ENCODE measurements at regions not wholly inside any gene's neighbourhood (a gene's known extent, or its start where the extent isn't known, plus 50 kb on each side); places are given as distances from the start of the nearest gene placed in this dataset.
"Not testable (repeated sequence)": the region's sequence is repeated elsewhere in the genome, so short reads cannot be mapped to it uniquely, and the experiment has no call there.

DNA sequence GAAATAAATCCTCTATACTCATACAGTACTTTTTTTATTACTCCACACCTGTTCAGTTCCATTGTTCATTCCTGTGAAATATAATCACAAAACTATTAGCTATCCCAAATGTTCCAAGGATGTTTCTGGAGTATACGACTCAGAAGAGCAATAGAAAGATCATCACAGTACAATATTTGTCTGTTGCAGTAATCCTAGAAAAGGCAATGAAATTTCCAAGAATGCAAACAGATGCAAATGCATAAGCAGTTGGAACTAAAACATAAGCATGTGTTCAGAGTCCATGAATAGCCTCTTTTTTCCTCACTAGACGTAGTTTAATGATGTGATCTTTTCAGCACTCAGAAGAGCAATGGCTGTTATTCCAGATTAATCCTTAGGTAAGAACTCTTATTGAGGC, 55.2 kb downstream of the RTL3 start:
- FAIRE-seq (no peak), DNase-seq (ENCODE audit: low spot score) (no peak)

DNA sequence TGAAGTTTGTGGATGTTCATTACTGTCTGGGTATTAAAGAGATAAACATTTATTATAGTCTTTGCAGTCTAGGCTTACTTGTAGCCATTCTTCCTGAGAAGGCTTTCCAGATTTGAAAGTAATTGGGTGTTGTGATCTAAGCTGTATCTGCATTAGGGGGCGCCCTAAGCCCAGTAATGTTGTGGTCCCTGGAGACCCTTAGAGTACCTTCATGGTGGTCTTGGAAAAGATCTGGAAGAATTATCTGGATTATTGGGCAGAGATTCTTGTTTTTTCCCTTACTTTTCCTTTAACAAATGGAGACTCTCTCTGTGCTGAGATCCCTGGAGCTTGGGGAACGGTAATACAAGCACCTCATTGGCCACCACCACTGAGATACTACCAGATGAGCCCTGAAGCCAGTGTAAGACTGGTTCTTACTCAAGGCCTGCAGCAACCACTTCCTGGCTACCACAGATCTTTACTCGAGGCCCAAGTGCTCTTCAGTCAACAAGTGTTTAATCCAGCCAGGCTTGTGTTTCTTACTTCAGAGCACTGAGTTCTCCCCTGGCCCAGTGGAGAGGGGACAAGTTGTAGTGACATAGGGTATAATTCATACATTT, 63.1 kb downstream of the RTL3 start:
- FAIRE-seq (no peak), DNase-seq (ENCODE audit: low spot score) (no peak)

DNA sequence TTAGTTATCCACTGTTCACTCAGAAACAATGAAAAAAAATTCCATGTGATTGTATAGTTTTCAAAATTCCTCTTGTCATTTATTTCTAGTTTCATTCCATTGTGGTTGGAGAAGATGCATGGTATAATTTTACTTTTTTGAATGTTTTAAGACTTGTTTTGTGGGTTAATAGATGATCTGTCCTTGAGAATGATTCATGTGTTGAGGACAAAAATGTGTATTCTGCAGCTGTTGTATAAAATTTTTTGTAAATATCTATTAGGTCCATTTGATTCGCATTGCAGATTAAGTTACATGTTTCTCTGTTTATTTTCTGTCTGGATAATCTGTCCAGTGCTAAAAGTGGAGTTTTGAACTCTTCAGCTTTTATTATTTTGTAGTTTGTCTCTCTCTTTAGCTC, 65.4 kb downstream of the RTL3 start:
- FAIRE-seq: no peak
- DNase-seq (ENCODE audit: low spot score): no peak

DNA sequence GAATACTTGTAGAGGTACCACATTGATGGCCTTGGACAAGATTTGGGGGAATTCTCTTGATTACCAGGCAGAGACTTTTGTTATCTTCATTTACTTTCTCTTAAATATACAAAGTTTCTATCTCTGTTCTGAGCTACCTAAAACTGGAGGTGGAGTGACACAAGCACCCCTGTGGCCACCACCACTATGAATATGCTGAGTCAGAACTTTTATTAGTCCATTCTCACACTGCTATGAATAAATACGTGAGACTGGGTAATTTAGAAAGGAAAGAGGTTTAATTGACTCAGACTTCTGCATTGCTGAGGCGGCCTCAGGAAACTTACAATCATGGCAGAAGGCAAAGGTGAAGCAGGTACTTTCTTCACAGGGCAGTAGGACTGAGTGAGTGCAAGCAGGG, 67.1 kb downstream of the RTL3 start:
- FAIRE-seq (no peak), DNase-seq (ENCODE audit: low spot score) (no peak)

DNA sequence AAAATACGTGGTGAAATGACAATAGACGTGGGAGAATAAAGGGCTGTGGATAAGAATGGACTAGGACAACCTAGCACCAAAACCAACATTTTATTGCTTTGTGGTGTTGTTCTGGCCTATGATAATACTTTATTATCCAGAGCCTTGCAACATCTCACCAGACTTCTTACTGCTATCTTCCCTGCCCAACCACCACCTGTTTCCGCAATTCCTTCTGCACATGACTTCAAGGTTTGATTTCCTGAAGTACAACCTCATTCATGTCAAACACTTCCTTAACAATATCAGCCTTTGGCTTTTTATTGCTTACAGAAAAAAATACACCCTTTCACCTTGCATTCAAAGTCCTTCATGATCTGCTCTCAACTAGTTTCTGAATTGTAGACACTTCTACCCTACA, 84.8 kb downstream of the RTL3 start:
- DNase-seq (ENCODE audit: low spot score) (no peak), FAIRE-seq (no peak)

DNA sequence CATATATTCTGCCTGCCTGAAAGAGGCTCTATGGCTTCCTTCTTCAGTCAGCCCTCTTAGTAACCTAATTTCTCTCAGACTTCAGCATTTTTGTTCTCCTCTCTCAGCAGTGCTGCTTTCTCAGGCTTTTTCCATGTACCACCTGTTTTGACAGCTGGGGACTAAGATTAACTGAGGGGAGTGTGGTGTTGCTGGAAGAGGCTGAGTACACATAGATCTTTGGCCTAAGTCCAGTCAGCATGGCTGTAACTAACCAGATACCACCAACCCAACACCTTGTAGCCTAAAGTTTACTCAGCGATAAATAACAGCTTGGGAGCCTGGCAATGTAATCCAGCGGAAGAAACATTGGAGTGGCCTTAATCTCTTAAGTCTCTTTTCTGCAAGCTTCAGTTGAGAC, 85.5 kb downstream of the RTL3 start:
- FAIRE-seq: no peak

DNA sequence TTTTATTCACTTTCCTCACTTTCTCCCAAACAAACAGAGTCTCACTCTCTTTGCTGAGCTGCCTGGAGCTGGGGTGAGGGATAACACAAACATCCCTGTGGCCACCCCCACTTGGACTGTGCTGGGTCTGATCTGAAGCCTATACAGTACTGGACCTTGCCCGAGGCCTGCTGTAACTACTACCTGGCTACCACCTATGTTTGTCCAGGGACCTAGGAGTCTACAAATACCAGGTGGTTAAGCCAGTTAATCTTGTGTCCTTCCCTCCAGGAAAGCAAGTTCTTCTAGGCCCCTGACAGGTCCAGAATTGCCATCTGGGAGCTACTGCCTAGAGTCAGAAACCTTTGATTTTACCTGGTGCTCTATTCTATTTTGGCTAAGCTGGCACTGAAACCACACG, 87.3 kb downstream of the RTL3 start:
- no peak for FAIRE-seq
- DNase-seq (ENCODE audit: low spot score): no peak

More for the DNA sequence above, 85.5 kb downstream of the RTL3 start:
- no peak for DNase-seq (ENCODE audit: low spot score)

DNA sequence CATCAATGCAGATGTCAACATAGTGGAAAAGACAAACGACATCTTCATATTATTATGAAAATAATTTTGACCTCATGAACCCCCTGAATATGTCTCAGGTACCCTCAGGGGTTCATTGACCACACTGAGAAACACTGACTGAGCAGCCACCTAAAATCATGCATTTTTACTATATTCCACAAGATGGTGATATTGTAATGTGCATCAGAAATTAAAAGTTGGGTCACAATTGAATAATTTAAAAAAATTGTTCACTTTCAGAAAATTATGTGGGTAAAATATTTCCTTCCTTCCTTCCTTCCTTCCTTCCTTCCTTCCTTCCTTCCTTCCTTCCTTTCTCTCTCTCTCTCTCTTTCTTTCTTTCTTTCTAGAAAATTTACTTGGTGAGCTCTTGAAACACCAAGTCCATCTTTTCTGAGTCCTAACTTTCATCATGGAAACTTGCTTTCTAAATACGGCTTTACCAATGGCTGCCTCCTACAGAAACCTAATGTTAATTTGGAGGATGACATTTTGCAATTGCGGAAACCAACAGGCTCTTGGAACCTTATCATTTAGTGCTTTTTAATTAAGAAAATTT, 103.6 kb downstream of the RTL3 start:
- DNase-seq (ENCODE audit: low spot score): no peak
- FAIRE-seq: no peak

DNA sequence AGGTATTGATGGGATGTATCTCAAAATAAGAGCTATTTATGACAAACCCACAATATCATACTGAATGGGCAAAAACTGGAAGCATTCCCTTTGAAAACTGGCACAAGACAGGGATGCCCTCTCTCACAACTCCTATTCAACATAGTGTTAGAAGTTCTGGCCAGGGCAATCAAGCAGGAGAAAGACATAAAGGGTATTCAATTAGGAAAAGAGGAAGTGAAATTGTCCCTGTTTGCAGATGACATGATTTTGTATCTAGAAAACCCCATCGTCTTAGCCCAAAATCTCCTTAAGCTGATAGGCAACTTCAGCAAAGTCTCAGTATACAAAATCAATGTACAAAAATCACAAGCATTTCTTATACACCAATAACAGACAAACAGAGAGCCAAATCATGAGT, 106.5 kb downstream of the RTL3 start:
- DNase-seq (ENCODE audit: low spot score); FAIRE-seq: not testable (repeated sequence)

DNA sequence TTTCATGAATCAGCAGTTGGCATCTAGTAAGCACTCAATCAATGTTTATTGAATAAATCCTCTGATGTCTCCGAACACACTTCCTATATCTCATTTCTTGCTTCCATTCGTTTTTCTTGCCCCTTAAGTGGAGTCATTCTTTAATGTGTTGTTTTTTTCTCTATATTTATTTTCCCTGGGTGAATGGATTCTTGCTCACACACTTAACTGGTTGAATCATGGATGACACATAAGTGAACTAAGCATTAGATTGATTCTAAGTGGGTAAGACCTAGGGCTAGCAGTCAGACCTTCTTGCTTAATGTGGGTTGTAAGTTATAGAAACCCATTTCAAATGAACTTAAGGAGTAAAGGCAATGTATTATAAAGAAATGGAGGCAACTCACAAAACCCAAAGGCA, 111.1 kb downstream of the RTL3 start:
- FAIRE-seq (no peak), DNase-seq (ENCODE audit: low spot score) (no peak)

DNA sequence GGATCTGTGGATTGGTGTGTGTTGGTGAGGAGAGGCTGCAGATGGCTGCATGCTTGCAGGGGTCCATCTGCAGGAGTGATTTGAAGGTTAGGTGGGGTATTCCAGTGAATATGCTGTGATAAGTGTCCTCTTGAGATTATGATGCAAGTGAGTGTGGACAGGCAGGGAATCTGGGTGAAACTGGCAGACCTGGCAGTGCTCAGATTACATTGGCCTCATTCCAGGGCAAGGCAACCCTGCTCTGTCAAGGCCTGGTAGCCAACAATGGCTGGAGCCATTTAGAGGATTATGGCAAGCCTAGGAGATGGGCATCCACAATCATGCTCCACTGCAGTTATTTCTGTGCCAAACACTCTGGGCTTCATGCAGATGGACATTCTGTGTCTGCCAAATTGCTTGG, 113.9 kb downstream of the RTL3 start:
- FAIRE-seq: no peak
- no peak for DNase-seq (ENCODE audit: low spot score)

DNA sequence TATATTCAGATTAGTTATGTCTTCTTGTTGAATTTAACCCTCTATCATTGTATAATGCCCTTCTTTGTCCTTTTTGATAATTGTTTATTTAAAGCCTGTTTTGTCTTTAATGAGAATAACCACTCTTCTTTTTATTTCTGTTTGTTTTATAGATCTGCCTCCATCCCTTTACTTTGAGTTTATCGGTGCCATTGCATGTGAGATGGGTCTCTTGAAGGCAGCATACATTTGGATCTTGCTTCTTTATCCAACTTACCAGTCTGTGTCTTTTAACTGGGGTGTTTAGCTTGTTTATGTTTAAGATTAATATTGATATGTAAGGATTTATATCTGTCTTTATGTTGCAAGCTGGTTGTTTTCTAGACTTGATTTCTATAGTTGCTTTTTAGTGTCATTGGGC, 115.8 kb downstream of the RTL3 start:
- DNase-seq (ENCODE audit: low spot score): no peak
- FAIRE-seq: no peak

DNA sequence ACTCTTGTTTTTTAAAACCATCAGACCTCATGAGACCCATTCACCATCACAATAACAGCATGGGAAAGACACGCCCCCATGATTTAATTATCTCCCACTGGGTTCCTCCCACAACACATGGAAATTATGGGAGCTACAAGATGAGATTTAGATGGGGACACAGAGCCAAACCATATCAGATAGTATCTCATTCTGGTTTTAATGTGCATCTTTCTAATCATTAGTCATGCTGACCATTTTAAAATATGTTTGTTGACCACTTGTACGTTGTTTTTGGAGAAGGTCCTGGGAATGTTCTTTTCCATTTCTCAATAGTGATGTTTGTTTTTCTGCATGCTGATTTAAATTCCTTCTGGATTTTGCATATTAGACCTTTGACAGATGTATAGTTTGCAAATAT, 119.0 kb downstream of the RTL3 start:
- DNase-seq (ENCODE audit: low spot score) (no peak), FAIRE-seq (no peak)

DNA sequence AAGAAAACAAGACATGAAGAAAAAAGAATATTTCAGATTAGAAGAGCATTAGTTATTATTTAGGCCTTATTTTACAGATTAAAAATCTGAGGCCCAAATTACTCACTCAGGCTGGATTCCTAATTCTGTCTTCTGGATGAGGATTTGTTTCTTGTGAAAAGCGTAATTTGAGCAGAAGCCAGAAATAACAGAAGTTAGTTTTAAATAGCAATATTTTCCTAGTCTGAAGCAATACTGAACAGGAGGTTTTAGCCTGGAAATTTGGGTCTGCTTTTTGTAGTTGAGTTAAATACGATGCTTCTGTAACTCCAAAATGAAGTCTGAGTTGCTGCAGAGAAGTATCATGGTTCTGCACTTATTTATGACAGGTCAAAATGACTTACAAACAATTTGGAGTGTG, 124.9 kb downstream of the RTL3 start:
- DNase-seq (ENCODE audit: low spot score): no peak
- FAIRE-seq: no peak

DNA sequence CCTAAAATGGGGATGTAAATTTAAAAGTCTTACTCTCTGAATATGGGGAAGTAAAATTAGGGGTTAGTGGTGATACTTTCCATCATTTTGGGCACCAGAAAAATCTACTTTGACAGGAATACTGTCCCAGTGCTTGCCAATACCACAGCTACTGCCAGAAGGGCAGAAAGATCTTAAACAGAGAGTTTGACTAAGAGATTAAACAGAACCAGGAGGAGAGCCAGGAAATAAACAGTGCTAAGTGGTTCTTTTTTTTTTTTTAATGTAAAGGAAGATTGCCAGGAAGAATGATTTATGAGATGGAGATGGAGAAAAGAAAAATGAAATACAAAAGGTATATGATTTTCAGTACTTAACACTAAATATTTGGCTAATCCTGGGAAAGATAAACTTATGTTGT, 126.8 kb downstream of the RTL3 start:
- FAIRE-seq (no peak), DNase-seq (ENCODE audit: low spot score) (no peak)

DNA sequence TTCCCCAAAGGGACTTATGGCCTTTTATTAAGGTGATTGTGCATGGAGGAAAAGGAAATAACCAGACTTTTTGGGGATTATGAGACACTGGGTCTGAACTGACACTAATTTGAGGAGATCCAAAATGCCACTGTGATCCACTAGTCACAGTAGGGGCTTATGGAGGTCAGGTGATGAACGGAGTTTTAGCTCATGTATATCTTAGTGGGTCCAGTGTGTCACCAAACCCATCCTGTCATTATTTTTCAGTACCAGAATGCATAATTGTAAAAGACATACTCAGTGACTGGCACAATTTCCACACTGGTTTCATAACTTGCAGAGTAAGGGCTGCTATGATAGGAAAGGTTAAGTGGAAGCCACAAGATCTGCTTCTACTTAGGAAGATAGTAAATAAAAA, 131.3 kb downstream of the RTL3 start:
- DNase-seq (ENCODE audit: low spot score) (no peak), FAIRE-seq (no peak)

DNA sequence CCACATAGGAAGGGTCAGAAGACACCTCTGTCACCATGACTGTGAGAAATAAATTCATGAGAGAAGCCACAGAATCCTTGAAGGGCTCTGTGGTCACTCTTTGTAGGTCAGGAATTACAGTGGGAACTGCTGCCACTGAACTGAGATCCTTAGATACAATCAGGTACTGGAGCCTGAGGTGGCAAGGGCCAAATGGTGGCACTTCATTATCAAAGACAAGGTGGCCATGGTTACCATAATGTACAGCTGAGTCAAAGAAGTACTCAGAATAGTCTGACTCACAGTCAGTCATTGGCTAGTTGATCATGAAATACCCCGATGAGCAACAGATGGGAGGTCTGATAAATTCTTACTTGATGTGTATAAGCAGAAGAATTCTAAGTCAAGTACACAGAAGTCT, 131.9 kb downstream of the RTL3 start:
- FAIRE-seq (no peak), DNase-seq (ENCODE audit: low spot score) (no peak)

DNA sequence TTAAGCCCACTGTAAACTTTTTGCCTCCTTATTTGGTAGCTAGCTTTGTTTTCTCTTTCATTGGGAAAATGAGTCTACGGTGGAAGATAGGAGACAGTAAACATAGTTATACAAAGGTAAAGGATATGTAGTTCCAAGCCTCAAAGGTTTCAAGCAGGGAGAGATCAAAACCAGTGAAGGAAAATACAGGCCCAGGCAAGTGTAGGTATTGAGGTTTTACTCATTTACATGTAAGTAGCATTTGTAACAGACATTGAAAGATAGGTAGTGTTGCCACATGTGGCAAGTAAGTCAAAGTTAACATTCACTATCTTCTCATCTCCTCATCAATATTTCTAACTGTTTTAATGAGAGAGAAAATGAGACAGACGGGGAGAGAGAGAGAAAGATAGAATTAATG, 136.5 kb downstream of the RTL3 start:
- no peak for FAIRE-seq

DNA sequence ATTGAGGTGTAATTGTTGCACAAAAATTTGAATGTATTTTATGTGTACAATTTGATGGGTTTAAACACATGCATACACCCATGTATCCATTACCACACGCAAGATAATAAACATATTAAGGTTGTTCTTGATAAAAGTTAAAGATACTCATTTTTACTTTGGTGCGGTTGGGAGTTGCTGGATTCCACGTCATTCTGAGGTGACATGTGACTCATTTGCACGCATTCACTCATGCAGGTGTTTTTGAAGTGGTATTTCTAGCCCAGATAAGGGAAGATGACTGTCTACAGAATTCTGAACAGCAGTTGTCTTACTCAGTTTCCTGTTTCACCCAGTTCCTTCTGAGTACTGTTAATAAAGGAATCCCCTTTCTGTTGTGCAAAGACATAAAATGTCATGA, 142.0 kb downstream of the RTL3 start:
- DNase-seq (ENCODE audit: low spot score) (no peak), FAIRE-seq (no peak)

More for the DNA sequence above, 136.5 kb downstream of the RTL3 start:
- DNase-seq (ENCODE audit: low spot score): no peak

DNA sequence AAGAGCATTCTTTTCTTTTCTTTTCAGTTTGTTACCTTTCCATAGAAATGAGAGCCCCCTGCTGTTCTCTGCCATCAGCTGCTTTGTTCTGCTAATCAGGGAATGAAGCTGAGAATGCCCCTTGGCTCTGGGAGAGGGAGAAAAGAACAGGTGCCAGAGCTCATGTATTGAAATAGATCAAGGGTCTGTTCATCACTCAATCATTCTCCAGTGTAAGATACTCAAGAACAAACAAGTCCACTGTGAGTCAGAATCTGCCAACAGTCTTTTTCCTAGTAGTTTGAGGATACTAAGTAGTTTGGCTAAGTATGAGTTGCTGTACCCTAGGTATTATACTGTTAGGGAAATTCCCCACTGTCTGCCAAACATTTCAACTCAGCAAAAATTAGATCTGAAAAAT, 144.3 kb downstream of the RTL3 start:
- FAIRE-seq (no peak), DNase-seq (ENCODE audit: low spot score) (no peak)

DNA sequence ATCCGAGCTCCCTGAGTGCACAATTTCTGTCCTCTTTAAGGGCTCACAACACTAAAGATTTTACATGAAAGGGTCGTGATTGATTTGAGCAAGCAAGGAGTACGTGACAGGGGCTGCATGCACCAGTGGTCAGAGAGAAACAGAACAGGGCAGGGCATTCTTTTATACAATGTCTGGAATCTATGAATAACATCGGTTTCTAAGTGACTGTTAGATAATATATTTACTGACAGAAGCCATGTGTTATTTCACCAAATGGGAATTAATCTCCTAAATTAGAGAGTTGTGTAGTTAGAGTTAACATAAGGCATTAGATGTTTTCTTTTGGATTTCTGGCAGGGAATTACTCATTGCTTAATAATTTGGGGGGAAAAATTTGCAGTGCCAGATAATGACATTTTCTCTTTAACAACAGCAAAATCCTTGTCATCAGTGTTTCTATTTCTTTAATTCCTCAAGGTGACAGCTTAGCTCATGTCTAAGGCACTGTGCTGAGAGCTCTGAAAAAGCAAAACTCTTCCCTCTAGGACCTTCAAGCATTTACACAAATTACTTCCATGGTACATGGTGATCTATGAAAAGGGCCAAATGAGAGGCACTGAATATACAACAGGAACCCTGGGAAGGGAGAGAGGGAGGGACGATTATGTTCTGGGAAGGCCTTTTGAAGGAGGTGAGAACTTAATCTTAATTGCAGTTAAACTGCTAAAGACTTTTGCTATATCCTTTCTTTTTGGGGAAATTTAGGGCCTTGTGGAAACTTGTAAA, 145.0 kb downstream of the RTL3 start:
- no peak for FAIRE-seq
- no peak for DNase-seq (ENCODE audit: low spot score)

DNA sequence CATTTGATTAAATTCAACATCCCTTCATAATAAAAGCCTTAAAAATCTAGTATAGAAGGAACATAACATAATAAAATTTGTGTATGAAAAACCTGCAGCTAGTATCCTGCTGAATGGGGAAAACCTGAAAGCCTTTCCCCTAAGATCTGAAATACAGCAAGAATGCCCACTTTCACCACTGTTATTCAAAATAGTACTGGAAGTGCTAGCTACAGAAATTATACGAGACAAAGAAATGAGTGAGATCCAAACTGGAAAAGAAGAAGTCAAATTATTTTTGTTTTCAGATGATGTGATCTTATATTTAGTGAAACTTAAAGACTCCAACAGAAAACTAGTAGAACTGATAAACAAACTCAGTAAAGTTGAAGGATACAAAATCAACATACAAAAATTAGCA, 152.9 kb downstream of the RTL3 start:
- DNase-seq (ENCODE audit: low spot score) (no peak), FAIRE-seq (no peak)

DNA sequence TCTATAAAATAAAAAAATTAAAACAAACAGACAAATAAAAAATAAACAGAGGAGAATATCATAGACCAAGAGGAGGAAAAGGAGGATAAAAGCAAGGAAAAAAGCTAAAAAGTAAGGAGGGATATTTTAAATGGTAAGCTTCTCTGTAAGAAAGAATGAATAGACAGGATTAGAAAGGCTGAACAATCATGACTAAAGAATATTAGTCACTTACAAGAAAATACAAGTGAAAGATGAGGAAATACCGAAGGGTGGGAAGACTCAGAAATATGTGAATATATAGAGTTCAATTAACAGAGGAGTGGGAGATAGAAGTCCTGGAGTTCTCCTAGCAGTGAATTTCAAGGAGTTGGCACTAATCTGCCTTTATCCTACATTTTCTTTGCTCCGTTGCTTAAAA, 162.6 kb downstream of the RTL3 start:
- DNase-seq (ENCODE audit: low spot score) (no peak), FAIRE-seq (no peak)
